CD4-positive, alpha-beta T cell treated with Interleukin-4 for 4 hours (primary cell): ENCODE measurements at regions not wholly inside any gene's neighbourhood (a gene's known extent, or its start where the extent isn't known, plus 50 kb on each side); places are given as distances from the start of the nearest gene placed in this dataset.

ENCODE experiments used
- DNase-seq: peaks from one replicate; pipeline ENCODE4 v3.0.0-alpha.2; 2020

- DNase-seq: no peak
Observed at GRCh38 chr6:170160031-170160627, 130.7 kb downstream of the DLL1 start.

- DNase-seq: no peak
Observed at GRCh38 chr6:170159022-170159965, 131.6 kb downstream of the DLL1 start.

GRCh38 chr6:170158296-170159021 lies 132.4 kb downstream of the DLL1 start:
- DNase-seq: no peak

GRCh38 chr6:170157567-170158218 lies 133.2 kb downstream of the DLL1 start:
- DNase-seq: no peak

GRCh38 chr6:170156448-170157375 lies 134.2 kb downstream of the DLL1 start:
- no peak for DNase-seq

GRCh38 chr6:170155464-170156196 lies 135.2 kb downstream of the DLL1 start:
- no peak for DNase-seq

GRCh38 chr6:170153436-170154319 lies 137.2 kb downstream of the DLL1 start:
- no peak for DNase-seq

- DNase-seq: no peak
Observed at GRCh38 chr6:170152989-170153388, 137.9 kb downstream of the DLL1 start.

- DNase-seq: no peak
Observed at GRCh38 chr6:170152124-170152926, 138.6 kb downstream of the DLL1 start.

GRCh38 chr6:170151804-170152123 lies 139.1 kb downstream of the DLL1 start:
- no peak for DNase-seq

- no peak for DNase-seq
Observed at GRCh38 chr6:170151321-170151771, 139.5 kb downstream of the DLL1 start.

- no peak for DNase-seq
Observed at GRCh38 chr6:170150590-170150945, 140.3 kb downstream of the DLL1 start.

GRCh38 chr6:170149681-170150589 lies 140.9 kb downstream of the DLL1 start:
- no peak for DNase-seq

GRCh38 chr6:170148709-170149470 lies 142.0 kb downstream of the DLL1 start:
- DNase-seq: no peak

GRCh38 chr6:170147832-170148708 lies 142.8 kb downstream of the DLL1 start:
- DNase-seq: peak; percentile 45

GRCh38 chr6:170147056-170147787 lies 143.7 kb downstream of the DLL1 start:
- DNase-seq: no peak
